COLO668 (cell line): ENCODE measurements at regions not wholly inside any gene's neighbourhood (a gene's known extent, or its start where the extent isn't known, plus 50 kb on each side); places are given as distances from the start of the nearest gene placed in this dataset.
A peak's percentile ranks its signal among the peaks of the same experiment; 100 is the strongest.
"Not testable (repeated sequence)": the region's sequence is repeated elsewhere in the genome, so short reads cannot be mapped to it uniquely, and the experiment has no call there.

Source experiments
- DNase-seq: peaks from one replicate; lab custom pipeline; 2025; ENCODE audit not compliant: unreplicated experiment; lab: John Stamatoyannopoulos, UW

DNA sequence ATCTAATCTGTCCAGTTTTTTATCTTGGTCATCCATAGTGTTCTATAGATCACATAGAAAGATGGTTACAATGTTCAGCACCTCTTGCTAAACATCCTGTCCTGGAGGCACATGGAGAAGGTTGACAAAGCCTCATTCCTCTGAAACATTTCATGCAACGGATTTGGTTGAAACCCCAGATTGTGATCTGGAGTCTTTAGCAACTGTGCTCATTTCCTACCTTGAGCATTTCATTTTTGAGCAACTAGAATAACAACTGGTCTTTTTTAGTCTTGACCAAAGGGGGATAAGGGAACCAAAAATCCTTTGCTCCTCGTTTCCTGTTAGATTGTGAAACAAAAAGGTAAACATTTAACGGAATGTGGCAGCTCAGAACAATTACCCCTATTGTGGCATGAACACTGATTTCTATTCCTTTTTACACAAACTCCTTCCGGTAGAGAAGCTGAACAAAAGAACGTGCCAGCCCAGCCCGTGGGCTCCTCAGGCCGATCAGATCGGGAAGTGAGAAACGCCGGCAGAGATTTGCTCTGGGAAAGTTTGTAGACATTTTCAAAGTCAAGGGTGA, 94.7 kb upstream of the ERRFI1 start:
- no peak for DNase-seq

DNA sequence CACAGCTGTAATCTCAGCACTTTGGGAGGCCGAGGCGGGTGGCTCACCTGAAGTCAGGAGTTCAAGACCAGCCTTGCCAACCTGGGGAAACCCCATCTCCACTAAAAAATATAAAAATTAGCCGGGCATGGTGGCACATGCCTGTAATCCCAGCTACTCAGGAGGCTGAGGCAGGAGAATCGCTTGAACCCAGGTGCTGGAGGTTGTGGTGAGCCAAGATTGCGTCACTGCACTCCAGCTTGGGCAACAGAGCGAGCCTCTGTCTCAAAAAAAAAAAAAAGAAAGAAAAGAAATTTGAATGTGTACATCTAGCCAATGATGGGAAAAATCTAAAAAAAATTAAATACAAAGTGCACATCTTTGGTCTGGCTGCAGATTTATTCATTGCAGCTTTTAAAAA, 92.6 kb upstream of the ERRFI1 start:
- not testable (repeated sequence) for DNase-seq

DNA sequence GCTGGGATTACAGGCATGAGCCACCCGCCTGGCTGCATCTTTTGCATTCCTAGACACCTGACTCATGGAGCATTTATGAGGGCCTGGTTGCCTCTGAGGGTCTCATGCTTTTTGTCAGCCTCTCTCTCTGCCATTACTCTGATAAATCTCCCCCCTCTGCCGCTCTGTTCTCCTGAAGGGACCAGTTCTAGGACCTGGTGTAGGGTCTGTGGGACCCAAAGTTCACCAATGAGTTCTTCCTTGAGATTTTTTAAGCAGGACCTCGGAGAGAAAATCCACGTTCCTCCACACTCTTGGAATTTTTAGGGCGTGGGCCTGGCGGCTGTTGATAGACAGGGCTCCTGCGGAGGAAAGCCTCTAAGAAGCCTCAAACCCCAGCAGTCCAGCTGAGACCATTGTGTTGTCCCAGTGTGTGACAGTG, 91.9 kb upstream of the ERRFI1 start:
- no peak for DNase-seq

DNA sequence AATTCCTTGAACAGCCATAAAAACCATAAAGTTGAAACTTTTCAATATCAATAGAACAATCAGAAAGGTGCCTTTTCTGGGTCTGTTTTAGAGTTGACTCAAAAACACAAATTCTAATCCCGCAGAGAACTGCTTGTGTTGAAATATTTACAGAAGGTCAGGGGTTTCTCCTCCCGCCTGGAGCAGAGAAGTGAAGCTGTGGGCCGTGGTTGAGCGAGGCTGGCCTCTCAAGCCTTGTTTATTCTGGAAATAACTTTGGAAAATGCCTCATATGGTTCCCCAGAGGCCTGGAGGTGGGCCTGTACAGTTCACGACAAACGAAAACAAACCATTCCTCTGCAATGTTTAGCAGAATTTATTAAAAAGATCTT, 90.8 kb upstream of the ERRFI1 start:
- no peak for DNase-seq

DNA sequence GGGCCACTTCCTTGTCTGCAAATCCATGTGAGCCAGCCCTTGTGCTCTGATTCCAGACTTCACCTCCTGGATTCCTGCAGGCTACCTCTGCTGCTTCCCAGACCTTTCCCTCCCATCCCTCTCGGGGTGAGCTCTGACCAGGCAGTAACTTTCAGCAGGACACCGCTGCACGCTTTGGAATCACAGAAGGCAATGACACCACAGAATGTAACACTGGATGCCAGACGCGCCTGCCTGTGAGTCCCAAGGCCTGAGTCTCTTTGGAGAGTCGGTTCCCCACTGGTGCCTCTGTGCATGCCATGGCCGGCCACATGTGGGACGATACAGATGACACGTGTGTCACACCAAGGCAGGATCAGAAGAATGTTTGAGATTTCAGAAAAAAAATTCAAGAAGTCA, 89.7 kb upstream of the ERRFI1 start:
- DNase-seq = no peak

DNA sequence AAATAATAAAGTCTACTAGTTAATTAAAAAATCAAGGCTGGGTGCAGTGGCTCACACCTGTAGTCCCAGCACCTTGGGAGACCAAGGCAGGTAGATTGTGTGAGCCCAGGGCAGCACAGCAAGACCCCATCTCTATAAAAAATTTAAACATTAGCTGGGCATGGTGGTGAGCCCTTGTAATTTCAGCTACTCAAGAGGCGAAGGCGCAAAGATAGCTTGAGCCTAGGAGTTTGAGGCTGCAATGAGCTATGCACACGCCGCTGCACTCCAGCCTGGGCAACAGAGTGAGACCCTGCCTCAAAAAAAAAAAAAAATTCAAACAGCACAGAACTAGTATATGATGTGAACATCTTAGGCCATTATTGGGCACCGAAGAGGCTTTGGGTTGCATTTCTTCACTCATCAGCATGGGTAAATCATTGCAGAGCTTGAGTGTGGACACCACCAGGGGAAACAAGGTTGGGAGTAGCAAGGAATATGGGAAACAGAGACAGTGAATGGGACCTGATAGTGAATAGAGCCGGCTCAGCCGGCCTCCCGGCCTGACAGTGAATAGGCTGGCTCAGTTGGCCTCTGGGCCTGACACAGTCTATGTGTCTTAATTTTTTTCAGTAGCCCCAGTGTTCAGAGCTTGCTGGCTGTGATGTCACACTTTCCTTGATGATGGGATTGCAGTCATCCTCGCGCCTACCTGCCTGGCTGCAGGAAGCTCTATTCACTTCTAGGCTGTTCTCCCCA, 89.1 kb upstream of the ERRFI1 start:
- no peak for DNase-seq

DNA sequence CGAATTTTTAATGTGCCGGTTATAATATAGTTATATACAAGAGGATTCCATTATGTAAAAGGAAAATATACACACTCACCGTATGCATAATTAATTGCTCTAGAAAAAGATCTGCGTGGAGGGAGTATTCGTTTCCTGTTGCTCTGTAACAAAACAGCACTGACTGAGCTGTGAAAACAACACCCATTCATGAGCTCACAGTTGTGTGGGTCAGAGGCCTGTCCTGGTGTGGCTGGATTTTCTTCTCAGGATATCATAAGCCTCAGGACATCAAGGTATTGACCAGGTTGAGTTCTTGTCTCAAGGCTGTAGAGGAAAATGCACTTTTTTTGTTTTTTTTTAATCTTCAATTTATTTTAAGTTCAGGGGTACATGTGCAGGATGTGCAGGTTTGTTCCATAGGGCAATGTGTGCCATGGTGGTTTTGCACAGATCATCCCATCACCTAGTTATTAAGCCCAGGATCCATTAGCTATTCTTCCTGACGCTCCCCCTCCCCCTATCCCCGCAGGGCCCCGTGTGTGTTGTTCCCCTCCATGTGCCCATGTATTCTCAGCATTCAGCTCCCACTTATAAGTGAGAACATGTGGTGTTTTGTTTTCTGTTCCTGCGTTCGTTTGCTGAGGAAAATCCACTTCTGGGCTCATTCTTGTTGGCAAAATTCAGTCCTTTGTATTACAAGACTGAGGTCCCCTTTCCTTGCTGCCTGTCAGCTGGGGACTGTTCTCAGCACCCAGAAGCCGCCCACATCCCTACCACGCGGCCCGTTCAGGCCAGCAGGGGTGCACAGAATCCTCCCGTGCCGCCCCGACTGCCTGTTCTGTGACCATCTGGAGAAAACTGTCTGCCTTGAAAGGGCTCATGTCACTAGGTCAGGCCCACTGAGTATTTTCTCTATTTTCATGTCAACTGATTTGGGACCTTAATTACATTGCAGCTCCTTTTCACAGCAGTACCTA, 87.4 kb upstream of the ERRFI1 start:
- no peak for DNase-seq

DNA sequence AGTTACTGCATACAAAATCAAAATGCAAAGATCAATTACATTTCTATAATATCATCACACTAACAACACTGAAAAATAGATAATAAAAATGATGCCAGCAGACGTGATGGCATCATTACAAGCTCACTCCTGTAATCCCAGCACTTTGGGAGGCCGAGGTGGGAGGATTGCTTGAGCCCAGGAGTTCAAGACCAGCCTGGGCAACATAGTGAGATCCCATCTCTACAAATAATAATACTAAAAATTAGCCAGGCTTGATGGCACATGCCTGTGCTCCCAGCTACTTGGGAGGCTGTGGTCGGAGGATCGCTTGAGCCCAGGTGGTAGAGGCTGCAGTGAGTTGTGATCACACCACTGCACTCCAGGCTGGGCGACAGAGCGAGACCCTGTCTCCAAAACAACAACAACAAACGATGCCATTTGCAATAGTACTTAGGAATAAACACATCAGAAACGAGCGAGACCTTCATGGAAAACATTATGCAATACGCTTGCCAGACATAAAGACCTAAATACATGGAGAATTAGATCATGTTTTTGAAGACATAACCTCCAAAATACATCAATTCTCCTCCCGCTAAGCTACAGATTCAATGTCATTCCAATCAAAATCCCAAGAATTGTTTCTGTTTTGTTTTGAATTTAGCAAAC, 86.6 kb upstream of the ERRFI1 start:
- no peak for DNase-seq

DNA sequence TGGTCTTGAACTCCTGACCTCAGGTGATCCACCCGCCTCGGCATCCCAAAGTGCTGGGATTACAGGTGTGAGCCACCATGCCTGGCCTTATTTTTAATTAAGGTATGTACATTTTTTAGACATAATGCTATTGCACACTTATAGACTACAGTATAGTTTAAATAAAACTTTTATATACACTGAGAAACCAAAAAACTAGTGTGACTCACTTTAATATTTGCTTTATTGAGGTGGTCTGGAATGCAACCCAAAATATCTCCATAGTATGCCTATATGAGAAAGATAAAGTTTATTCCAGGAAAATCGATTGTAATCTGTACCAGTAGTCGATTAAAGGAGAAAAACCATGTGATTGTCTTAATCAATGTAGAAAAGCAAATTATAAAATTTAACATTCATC, 85.5 kb upstream of the ERRFI1 start:
- DNase-seq = no peak

DNA sequence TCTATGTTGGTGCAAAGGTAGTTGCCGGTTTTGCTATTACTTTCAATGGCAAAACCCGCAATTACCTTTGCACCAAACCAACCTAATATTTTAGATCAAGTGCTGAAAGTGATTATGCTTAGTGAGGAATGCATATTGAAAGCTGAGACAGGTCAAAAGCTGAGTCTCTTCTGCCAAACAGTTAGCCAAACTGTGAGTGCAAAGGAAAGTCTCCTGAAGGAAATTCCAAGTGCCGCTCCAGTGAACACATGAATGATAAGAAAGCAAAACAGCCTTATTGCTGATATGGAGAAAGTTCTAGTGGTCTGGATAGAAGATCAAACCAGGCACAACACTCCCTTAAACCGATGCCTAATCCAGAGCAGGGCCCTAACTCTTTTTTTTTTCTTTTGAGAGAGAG, 83.1 kb upstream of the ERRFI1 start:
- DNase-seq = no peak

DNA sequence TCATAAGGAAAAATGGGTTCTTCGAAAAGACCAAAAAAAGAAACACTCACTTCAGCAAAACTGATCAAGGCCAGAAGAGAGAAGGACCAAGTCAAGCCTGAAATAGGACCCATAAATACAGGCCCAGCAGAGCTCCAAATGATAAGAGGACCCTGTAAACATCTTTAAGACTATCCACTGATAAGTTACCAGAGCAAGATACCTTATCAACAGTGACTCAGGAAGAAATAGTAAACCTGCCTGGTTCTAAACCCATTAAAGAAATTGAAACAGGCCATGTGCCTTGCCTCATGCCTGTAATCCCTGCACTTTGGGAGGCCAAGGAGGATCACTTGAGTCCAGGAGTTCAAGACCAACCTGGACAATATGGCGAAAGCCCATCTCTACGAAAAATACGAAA, 81.8 kb upstream of the ERRFI1 start:
- no peak for DNase-seq

DNA sequence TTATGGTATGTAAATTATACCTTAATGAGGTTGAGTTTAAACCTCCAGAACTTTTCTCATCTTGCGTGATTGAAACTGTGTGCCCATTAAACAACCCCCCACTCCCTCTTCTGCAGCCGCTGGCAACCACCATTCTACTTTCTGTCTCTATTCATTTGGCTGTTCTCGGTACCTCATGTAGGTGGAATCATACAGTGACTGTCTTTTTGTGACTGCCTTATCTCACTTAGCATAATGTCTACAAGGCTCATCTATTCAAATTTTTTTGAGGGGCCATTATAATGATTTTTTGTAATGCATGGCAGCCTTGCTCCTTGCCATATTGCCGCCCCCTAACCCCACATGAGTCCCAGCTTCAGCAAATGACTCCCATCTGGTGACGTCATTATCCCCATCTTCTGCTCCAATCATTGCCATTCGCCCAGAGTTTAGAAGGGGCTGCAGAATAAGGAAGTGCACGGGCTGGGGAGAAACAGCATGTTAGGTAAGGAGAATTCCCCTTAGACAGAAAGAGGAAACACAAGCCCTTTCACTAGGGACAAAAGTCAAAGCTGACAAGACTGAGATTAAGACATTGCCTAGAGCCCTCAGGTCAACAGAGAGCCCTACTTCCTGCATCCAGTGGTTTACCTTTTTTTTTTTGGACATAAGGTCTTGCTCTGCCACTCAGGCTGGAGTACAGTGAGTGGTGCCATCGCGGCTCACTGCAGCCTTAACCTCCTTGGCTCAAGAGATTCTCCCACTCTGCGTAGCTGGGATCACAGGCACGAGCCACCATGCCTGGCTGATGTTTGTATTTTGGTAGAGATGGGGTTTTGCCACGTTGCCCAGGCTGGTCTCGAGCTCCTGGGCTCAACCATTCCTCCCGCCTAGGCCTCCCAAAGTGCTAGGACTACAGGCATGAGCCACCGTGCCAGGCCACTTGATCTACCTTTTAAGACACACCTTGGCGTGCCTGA, 78.4 kb upstream of the ERRFI1 start:
- no peak for DNase-seq

DNA sequence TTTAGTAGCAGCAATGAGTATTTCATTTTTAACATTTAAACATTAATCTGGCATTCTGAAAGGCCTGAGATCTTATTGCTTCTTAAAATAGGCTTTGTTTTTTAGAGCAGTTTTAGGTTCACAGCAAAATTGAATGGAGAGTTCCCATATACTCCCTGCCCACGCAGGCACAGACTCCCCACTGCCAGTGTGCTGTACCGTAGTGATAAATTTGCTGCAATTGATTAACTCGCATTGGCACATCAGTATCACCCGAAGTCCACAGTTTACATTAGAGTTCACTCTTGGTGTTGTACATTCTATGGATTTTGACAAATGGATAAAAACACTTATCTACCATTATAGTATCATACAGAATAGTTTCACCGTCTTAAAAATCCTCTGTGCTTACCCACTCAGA, 71.8 kb upstream of the ERRFI1 start:
- DNase-seq = no peak

DNA sequence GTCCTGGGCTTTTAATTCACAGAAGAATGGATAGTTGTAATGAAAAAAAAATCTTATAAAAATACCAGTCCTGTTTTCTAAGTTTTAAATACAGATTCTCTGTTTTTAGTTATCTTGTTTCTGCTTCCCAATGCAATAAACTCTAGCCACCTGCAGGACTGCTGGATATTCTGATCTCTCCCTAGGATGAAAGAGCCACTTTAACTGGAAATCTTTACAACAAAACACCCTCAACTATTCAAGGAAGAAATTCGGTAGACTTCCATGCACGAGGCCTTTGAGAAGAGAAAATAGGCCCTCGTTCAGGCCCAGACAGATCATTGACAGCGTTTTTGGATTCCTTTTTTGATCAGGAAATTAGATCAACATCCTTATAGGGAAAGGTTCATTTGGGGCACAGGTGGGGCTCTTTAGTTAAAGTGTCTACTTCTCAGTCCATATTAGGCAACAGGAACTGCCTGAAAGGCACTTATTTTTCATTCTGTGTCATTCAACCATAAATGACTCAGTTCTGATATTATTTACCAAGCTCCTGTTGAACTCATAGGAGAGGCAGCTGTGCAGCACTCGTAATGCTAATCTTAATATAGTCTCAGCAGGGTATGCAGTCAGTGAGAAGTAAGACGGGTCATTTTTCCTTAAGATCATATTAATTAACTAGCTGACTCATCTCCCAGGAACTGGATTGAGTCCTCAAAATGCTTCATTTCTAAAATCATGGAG, 71.1 kb upstream of the ERRFI1 start:
- DNase-seq = peak; percentile 31

DNA sequence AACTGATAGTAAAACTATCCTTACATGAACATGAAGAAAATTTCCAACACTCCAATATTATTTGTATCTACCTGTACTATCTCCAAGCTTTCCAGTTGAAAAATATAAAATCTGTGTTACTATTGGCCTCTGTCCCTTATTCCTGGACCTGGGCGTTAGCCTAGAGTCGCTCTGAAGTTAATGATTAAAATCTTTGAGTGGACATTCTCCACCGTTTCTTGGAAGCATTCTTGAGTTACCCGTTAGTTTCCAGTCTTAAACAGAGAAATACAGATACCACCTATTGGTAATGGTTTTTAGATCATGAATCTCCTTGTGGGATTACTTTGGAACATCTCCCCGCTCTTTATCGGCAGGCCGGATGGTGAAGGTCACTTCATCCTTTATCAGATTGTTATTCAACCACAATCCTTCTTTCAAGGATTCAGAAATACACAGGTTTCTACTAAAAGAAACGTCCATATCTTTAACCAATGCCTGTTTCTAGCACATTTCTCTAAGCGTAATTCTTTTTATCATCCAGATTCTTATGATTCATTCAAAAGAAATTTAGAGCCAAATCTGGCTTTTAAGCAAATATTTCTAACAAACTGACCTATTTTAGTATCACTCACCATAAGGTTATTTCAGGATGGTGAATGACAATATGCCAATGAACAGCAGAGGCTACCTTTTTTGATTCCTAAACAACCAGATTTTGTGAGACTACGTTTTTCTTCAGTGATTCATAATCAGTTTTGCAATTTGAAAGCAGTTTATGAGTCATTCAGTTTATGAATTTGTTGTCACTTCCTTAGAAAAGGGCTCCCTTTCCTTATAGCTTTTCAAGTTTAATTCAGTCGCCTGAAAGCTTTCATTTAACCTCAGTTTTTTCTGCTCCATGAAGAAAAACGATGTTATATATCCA, 70.2 kb upstream of the ERRFI1 start:
- DNase-seq = no peak

DNA sequence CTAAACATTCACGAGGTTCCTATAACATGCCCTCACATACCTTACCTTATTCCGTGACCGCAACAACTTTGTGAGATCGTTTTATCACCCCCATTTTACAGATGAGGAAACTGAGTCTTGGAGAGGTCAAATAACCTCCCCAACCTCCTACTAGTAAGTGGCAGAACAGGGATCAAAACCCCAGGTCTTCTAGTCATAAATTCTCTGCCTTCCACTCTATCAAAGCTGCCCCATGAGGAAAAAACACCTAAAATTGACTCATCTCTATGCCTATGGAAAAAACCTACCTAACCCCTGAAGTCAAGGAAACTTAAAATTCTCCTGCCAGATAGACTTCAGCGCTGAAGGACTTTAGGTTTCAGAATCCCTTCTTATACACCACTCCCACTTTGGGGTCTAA, 69.5 kb upstream of the ERRFI1 start:
- no peak for DNase-seq

DNA sequence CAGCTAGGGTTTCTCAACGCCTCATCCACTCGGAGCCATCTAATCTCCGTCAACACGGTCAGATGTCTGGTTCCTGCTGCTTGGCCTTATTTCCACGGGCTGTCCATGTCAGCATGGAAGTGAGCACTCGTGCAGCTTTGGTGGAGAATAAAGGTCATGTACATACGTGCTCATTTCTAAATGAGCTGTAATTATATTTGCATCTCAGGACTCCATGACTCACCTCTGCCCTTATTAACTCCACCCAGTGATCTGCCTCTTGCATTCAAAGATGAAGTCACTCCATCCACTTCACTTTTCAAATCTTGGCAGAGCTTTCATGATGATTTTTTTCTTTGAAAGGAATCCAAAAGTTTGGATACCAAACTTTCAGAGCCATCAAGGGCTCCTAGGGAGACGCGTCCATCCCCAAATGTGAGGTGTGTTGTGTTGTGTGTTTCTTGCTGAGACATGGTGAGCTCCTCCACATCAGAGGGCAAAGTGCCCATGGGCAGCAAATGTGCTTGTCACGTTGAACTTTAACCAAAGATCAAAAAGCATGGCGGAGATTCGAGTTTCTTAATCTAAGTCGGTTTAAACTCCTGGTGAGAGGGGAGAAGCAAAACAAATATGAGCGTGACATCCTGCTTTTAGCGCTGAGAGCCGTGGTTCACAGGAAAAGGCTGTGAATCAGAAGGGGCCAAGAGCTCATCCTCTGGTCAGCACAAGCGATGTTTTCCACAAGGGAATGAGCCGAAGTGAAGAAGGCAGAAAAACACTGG, 68.6 kb upstream of the ERRFI1 start:
- DNase-seq = no peak
